B cell (primary cell): ENCODE measurements at regions not wholly inside any gene's neighbourhood (a gene's known extent, or its start where the extent isn't known, plus 50 kb on each side); places are given as distances from the start of the nearest gene placed in this dataset.

Experiments
- ATAC-seq: fragments of 200-7000 bp; cut with Tn5 transposase; one replicate; pipeline ENCODE4 v1.10.0; 2021; ENCODE audit warnings: low read depth, mild to moderate bottlenecking, moderate number of reproducible peaks, moderate library complexity
- CTCF ChIA-PET: fragments of 350-600 bp; sonication (Branson Sonifier 250); formaldehyde crosslinking; loops from one replicate; lab custom pipeline; 2021; ENCODE audit warnings: antibody characterized with exemption, inconsistent platforms; lab: Charles Lee
- POLR2A ChIA-PET: fragments of 350-600 bp; sonication (Branson Sonifier 250); formaldehyde crosslinking; loops from one replicate; lab custom pipeline; 2021; ENCODE audit warnings: antibody characterized with exemption; lab: Charles Lee
- DNase-seq: peaks from one replicate; pipeline ENCODE4 v3.0.0; 2013
- H2AFZ ChIP-seq: 2 replicates; pipeline ENCODE4 v1.6.1; 2012; ENCODE audit warnings: mild to moderate bottlenecking, low read depth, low read length; ENCODE audit not compliant: insufficient read depth, poor library complexity, severe bottlenecking
- H3K27ac ChIP-seq, 2 donors: 1 replicate in 1 of 2; 2 replicates in 1 of 2; pipeline ENCODE4 v1.5.1; 2012 to 2013; ENCODE audit warnings: low read length in 2 of 2, mild to moderate bottlenecking in 2 of 2, moderate library complexity in 1 of 2
- H3K27me3 ChIP-seq, 4 experiments: fragments of 200-600 bp in 1 of 4; sonication (generic) in 1 of 4; replicated peaks in 1 of 4; 1 replicate in 2 of 4; 2 replicates in 2 of 4; pipeline versions ENCODE4 v1.6.1 to v1.7.0; 2013 to 2016; ENCODE audit warnings: low read length in 3 of 4, mild to moderate bottlenecking in 2 of 4, mixed read lengths in 1 of 4, moderate library complexity in 1 of 4; ENCODE audit not compliant: insufficient read depth in 4 of 4, control insufficient read depth in 3 of 4; ENCODE audit errors: control extremely low read depth in 1 of 4
- H3K36me3 ChIP-seq, 2 experiments: replicated peaks in 1 of 2; 1 replicate in 1 of 2; 2 replicates in 1 of 2; pipeline versions ENCODE4 v1.6.1 to v1.7.1; 2013; ENCODE audit warnings: low read length in 1 of 2; ENCODE audit not compliant: insufficient read depth in 2 of 2, control insufficient read depth in 1 of 2; ENCODE audit errors: control extremely low read depth in 1 of 2, extremely low read depth in 1 of 2
- H3K4me1 ChIP-seq, 2 donors: fragments of 200-600 bp in 1 of 2; sonication (generic) in 1 of 2; 1 replicate in 1 of 2; 2 replicates in 1 of 2; pipeline versions ENCODE4 v1.5.1 to v1.6.1; 2013 to 2017; ENCODE audit warnings: low read length in 2 of 2; ENCODE audit not compliant: control insufficient read depth in 2 of 2, insufficient read depth in 2 of 2
- H3K4me2 ChIP-seq: replicated peaks from 2 replicates; pipeline ENCODE3; 2012; ENCODE audit warnings: mild to moderate bottlenecking, low read depth, low read length; ENCODE audit not compliant: poor library complexity, severe bottlenecking
- H3K4me3 ChIP-seq, 5 experiments: fragments of 200-600 bp in 1 of 5; sonication (generic) in 1 of 5; 1 replicate in 3 of 5; 2 replicates in 2 of 5; pipeline versions ENCODE4 v1.5.1 to v1.7.0; 2011 to 2016; ENCODE audit warnings: low read length in 4 of 5, mild to moderate bottlenecking in 4 of 5, low read depth in 2 of 5, control low read depth in 1 of 5, moderate library complexity in 1 of 5; ENCODE audit not compliant: insufficient read depth in 1 of 5; ENCODE audit errors: control extremely low read depth in 1 of 5, extremely low read depth in 1 of 5
- H3K79me2 ChIP-seq: fragments of 200-600 bp; sonication (generic); one replicate; pipeline ENCODE4 v1.6.0; 2016; ENCODE audit warnings: low read length; ENCODE audit not compliant: control insufficient read depth, insufficient read depth
- H3K9ac ChIP-seq: fragments of 200-600 bp; sonication (generic); 2 replicates; pipeline ENCODE4 v1.6.1; 2017; ENCODE audit warnings: mild to moderate bottlenecking, low read length, moderate library complexity
- H3K9me3 ChIP-seq, 3 donors: one replicate each; pipeline versions ENCODE4 v1.6.1 to v1.7.1; 2013; ENCODE audit warnings: low read length in 2 of 3; ENCODE audit not compliant: control insufficient read depth in 2 of 3, insufficient read depth in 1 of 3; ENCODE audit errors: control extremely low read depth in 1 of 3
- H4K20me1 ChIP-seq: 2 replicates; pipeline ENCODE4 v1.6.0; 2012; ENCODE audit warnings: mild to moderate bottlenecking, low read length; ENCODE audit not compliant: insufficient read depth, control insufficient read depth, poor library complexity, severe bottlenecking
- H3K27ac Mint-ChIP-seq: one replicate; pipeline ENCODE4 v1.8.0; 2021; ENCODE audit warnings: mixed read lengths
- H3K27me3 Mint-ChIP-seq: one replicate; pipeline ENCODE4 v1.8.0; 2021; ENCODE audit warnings: mixed read lengths
- H3K4me1 Mint-ChIP-seq: one replicate; pipeline ENCODE4 v1.8.0; 2021; ENCODE audit warnings: mixed read lengths
- H3K4me3 Mint-ChIP-seq: one replicate; pipeline ENCODE4 v1.8.0; 2021; ENCODE audit warnings: mixed read lengths
- H3K9me3 Mint-ChIP-seq: one replicate; pipeline ENCODE4 v1.8.0; 2022; ENCODE audit warnings: mixed read lengths; ENCODE audit not compliant: insufficient read depth
- EZH2 ChIP-seq: IDR thresholded peaks from 2 replicates; pipeline ENCODE4 v1.6.1; 2012; ENCODE audit warnings: borderline replicate concordance, low read depth, mild to moderate bottlenecking, moderate library complexity, low read length; ENCODE audit not compliant: insufficient read depth, poor library complexity, severe bottlenecking
- WGBS: methylation state at CpG from one replicate; pipeline ENCODE4 v1.1.5; 2013; ENCODE audit warnings: missing lambda C conversion rate; ENCODE audit not compliant: insufficient coverage; 5-methylcytosine and 5-hydroxymethylcytosine counted together
- intact Hi-C: fragments of 100-400 bp; cut with micrococcal nuclease; formaldehyde crosslinking; loops from one replicate; pipeline ENCODE4 v1.10.0; 2022
- TF ChIP-seq, protein P1 (sequence below): fragments of 200-600 bp; IDR thresholded peaks from one replicate; pipeline ENCODE4 v1.8.0; 2022; ENCODE audit warnings: antibody characterized with exemption, mild to moderate bottlenecking

DNA sequence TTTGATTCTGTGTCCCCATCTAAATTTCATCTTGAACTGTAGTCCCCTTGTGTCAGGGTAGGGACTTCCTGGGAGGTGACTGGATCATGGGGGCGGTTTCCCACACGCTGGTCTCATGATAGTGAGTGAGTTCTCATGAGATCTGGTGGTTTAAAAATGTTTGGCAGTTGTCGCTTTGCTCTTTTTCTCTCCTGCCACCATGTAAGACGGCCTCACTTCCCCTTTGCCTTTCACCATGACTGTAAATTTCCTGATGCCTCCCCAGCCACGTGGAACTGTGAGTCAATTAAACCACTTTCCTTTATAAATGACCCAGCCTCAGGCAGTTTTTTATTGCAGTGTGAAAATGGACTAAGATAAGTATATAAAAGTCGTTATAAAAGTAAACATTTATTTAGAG lies 80.5 kb upstream of the SGK1 start:
- peak overlapping the region in 1 of 2 donors; percentile 15 for H3K27ac ChIP-seq
- H3K36me3 ChIP-seq: no peaks in the 10 kb centered on the region
- H4K20me1 ChIP-seq: no peaks in the 10 kb centered on the region
- intact Hi-C loops: no loop called here
- Mint-ChIP-seq H3K27me3 (no peaks in the 10 kb centered on the region), H3K27ac (peak overlapping the region; percentile 64), H3K4me3 (peak overlapping the region; percentile 33), H3K9me3 (no peaks in the 10 kb centered on the region), H3K4me1 (peaks cover 13% of the 10 kb centered on the region)
- no peaks in the 10 kb centered on the region for H3K79me2 ChIP-seq
- H3K4me2 ChIP-seq: no peak overlapping the region
- WGBS: 80% methylated on average over 1 of the region's 6 CpGs
- H3K4me3 ChIP-seq: no peak overlapping the region
- ChIA-PET POLR2A (no interaction called here), CTCF (no interaction called here)
- H3K9me3 ChIP-seq: no peaks in the 10 kb centered on the region
- H3K27me3 ChIP-seq: no peaks in the 10 kb centered on the region
- no peak for TF ChIP-seq EZH2
- TF ChIP-seq, protein P1, sequence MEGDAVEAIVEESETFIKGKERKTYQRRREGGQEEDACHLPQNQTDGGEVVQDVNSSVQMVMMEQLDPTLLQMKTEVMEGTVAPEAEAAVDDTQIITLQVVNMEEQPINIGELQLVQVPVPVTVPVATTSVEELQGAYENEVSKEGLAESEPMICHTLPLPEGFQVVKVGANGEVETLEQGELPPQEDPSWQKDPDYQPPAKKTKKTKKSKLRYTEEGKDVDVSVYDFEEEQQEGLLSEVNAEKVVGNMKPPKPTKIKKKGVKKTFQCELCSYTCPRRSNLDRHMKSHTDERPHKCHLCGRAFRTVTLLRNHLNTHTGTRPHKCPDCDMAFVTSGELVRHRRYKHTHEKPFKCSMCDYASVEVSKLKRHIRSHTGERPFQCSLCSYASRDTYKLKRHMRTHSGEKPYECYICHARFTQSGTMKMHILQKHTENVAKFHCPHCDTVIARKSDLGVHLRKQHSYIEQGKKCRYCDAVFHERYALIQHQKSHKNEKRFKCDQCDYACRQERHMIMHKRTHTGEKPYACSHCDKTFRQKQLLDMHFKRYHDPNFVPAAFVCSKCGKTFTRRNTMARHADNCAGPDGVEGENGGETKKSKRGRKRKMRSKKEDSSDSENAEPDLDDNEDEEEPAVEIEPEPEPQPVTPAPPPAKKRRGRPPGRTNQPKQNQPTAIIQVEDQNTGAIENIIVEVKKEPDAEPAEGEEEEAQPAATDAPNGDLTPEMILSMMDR: no peak
- H3K4me1 ChIP-seq: peaks cover 3 to 4% of the 10 kb centered on the region in 2 donors
- DNase-seq (peak; percentile 54), ATAC-seq (peak; percentile 43)
- H3K9ac ChIP-seq: no peak overlapping the region
- peak overlapping the region; percentile 47 for H2AFZ ChIP-seq

DNA sequence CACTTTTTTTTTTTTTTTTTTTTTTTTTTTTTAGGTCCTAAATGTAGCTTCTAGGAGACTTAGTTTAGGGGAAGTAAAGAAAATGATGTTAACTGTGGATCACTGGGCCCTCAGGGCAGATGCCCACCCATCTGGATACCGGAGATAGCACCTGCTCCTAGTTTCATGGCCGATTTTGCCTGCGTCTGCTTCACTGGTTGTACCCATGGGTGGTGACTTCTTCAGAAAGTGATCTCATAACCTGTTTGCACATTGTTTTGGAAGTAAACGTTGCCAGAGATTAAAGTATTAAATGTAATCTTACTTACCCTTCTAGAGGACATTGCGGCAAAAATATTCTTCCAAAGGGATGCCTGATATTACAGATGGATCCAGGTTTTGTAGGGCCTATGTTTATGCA lies 79.8 kb upstream of the SGK1 start:
- no peak for TF ChIP-seq EZH2
- TF ChIP-seq, protein P1: no peak
- Mint-ChIP-seq H3K27me3 (no peaks in the 10 kb centered on the region), H3K9me3 (no peaks in the 10 kb centered on the region), H3K4me3 (no peak overlapping the region), H3K27ac (no peak overlapping the region), H3K4me1 (peaks cover 8% of the 10 kb centered on the region)
- Histone ChIP-seq H3K79me2 (no peaks in the 10 kb centered on the region), H3K4me3 (no peak overlapping the region), H3K9ac (no peak overlapping the region), H3K27me3 (no peaks in the 10 kb centered on the region), H3K4me1 (peaks cover 3 to 4% of the 10 kb centered on the region in 2 donors), H3K9me3 (no peaks in the 10 kb centered on the region), H2AFZ (no peak overlapping the region), H3K36me3 (no peaks in the 10 kb centered on the region), H4K20me1 (no peaks in the 10 kb centered on the region), H3K27ac (no peak overlapping the region), H3K4me2 (no peak overlapping the region)
- intact Hi-C loops: no loop called here
- DNase-seq (no peak), ATAC-seq (no peak)
- ChIA-PET POLR2A (interaction anchor here (0.7 kb wide), 1 partner anchor 24 kb away, joined by 4 read pairs; no protein-coding TSS in a partner anchor), CTCF (no interaction called here)
- WGBS: 93% methylated on average over 2 of the region's 5 CpGs
